Myocyte (in vitro differentiated cells): ENCODE measurements at regions not wholly inside any gene's neighbourhood (a gene's known extent, or its start where the extent isn't known, plus 50 kb on each side); places are given as distances from the start of the nearest gene placed in this dataset.

Experiments used
- DNase-seq: peaks from one replicate; pipeline ENCODE4 v3.0.0-alpha.2; 2012; ENCODE audit warnings: low read depth

DNA sequence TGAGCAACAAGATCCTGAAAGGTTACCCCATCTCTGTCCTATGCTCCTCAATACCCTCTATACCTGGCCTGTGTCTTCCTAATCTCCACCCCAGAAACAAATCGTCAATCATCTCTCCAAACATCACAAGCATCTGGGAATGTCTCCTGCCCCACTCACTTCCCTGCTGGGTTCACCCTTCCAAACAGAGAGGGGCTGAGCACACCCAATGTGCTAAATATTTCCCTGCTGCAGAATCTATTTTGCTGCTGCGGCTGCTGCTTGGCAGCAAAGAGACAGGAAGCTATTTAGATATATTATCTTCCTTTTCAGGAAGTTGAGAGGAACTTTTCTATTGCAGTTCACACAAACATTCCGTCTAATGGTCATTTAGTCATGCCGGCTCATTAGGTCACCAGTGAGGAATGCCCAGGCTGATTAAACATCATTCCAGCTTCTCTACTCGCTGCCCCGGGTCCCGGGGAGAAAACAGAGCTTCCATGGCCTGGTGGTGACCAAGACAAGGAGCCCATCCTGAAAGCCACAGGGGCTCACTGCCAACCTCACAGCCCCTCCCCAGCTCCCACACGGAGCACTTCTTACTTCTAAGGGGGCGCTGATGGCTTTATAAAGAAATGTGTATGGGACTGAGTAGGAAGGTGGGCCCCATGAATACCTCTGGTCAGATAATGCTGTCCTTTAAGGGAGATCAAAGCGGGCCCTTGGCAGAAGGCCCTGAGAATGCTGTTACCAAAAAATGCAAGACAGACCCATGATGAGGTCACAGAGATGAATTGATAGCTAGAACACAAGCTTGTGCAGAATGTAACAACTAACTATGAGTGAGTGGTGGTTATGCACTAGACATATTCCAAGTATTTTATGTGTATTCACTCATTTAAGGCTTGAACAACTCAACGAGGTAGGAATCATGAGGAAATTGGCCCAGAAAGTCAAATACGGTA is 218.3 kb downstream of the SOX9 start:
- peak; percentile 90 for DNase-seq

GRCh38 chr17:72340836-72341235 is 220.0 kb downstream of the SOX9 start:
- DNase-seq: no peak

DNA sequence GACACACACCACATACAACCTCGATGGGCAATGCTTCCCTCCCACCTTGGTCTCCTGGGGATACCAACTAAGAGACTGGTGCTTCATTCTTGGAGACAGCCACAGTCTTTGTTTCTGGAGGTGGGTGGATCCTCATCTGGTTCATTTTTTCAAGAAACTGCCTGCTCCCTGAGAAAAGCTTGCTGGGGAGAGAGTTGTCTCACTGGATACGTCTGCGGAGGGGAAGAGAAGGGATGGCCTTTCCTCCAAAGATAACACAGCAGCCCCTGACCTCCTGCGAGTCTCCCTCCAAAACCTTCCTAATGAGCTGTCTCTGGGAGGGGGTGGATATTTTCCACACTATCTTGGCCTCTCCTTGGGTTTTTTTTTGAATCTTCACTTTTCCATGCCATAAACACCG is 221.2 kb downstream of the SOX9 start:
- DNase-seq: no peak

DNA sequence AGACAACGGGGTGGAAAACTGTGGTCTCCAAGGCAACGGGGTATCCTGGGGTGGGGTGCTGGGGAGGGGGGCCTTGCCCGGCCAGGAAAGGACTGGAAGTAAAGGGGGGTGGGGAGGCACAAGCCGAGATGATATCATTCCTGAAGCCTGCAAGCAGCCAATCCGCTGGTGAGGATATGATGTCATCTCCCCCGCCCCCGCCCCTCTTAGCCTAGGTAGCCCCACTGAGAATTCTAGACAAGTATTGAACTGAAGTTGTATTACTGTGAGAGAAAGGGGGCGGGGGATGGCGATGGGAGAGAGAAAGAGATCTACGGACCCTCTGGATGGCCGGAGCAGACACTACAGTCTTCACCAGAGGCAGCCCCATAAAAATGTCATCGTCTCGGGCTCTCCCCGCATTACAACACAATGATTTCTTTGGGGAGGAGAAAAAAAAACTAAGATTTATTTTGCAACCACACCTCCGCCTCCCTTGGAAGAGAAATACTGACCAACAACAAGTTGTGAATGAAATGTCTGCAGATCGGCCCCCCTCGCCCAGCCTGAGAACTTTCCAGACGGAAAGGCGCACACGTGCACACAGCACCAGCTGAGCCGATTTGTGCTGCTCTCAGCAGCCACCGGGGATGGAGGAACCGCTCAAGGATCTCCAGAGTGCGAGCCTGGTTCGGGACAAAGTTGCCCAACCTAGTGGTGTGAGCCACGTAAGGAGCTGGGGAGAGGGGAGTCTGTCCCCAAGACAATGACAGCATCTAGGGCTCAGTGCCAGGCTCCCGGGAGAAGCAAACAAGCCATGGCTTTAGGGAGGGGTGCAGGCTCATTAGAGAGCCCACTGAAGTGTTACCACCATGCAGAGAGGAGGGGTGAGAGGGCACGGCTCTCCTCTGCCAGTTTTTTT is 222.1 kb downstream of the SOX9 start:
- DNase-seq: no peak

DNA sequence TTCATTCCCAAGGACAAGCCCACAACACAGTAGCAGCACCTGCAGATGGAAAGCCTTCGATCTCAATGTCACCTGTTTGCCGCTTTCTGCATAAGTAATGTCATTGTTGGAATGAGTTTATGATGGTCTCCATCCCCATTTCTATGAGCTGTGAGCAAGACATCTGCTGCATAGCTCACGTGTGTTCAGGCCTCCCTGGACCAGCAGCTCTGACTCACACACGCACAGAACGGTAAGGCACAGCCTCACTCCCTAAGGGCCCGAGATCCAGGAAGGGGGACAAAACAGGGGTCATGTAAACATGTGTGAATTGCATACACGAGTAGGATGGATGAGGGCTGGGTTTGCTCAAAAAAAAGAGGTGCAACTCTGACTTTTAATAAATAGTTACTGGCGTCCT is 223.1 kb downstream of the SOX9 start:
- no peak for DNase-seq

GRCh38 chr17:72344613-72345012 is 223.8 kb downstream of the SOX9 start:
- DNase-seq: no peak

GRCh38 chr17:72345088-72345487 is 224.3 kb downstream of the SOX9 start:
- no peak for DNase-seq

GRCh38 chr17:72345536-72345935 is 224.7 kb downstream of the SOX9 start:
- DNase-seq: no peak

- no peak for DNase-seq
Observed at GRCh38 chr17:72346306-72346705, 225.5 kb downstream of the SOX9 start.

DNA sequence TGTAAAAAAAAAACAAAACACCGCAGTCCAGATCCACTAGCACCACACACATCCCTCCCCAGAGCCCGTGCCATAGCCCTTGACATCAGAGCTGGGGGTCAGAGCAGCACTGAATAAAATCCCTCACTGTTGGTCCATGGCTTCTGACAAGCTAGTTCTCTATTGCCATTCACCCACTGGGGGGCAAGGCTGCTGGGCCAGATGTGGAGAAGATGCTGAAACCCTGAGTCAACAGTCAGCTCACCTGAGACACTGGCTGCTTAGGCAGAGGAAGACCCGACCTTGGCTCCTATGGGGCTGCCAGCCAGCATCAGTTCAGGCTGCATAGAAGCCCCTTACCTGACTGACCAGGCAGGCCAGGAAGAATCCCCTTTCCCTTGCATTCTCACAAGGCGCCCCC is 228.2 kb downstream of the SOX9 start:
- DNase-seq: no peak

GRCh38 chr17:72349491-72349995 is 228.7 kb downstream of the SOX9 start:
- no peak for DNase-seq

GRCh38 chr17:72350073-72350472 is 229.3 kb downstream of the SOX9 start:
- DNase-seq: no peak

DNA sequence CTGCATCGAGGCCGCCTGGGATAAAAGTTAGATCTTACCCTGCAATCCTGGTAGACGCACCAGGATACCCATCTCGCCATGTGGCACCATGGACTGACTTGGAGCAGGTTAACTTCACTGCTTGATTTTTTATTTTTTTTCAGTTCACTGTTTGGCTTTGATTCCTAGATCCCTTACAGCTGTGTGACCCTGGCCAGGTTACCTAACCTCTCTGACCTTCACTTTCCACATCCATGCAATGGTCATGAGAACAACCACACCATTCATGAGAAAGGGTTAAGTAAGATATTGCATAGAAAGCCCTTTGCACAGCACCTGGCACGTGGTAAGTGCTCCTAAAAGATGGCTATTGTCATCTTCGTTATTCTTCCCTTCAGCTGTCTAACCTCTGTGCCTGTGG is 230.5 kb downstream of the SOX9 start:
- DNase-seq: no peak

GRCh38 chr17:72351884-72352346 is 231.1 kb downstream of the SOX9 start:
- DNase-seq: no peak

DNA sequence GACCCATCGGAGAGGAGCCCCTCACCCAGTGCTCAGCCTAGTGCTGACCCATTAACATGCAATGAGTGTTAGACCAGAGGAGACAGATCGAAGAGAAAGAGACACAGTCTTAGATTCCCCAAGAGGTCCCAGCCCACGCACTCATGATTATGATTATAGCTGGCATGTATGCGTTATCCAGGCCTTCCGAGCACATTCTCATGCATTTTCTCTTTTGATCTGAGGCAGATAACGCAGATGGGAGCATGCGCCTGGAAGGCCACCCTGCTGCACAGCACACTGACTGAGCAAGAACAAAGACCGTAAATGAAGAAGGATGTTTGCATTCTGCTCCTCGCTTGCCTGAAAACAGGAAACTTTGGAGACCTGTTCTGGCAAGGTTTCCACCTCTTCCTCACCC is 232.7 kb downstream of the SOX9 start:
- DNase-seq: no peak

DNA sequence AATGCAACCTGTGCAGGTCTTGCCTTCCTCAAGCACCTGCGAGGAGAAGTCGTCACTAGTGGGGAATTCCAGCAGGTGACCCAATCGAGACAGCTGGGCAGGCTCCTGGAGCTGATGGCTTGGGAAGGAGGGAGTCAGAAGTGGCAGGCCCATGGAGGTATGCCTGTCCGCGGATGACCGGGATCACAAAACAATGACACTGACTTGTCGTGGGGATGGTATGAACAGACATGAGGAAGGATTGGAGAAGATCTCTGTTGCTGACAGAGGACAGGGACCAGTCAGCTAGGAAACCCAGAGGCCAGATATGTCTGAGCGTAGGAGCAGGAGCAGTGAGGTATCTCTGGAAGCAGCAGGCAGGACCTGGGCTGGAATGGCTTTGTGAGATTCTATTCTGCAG is 233.3 kb downstream of the SOX9 start:
- DNase-seq: no peak

DNA sequence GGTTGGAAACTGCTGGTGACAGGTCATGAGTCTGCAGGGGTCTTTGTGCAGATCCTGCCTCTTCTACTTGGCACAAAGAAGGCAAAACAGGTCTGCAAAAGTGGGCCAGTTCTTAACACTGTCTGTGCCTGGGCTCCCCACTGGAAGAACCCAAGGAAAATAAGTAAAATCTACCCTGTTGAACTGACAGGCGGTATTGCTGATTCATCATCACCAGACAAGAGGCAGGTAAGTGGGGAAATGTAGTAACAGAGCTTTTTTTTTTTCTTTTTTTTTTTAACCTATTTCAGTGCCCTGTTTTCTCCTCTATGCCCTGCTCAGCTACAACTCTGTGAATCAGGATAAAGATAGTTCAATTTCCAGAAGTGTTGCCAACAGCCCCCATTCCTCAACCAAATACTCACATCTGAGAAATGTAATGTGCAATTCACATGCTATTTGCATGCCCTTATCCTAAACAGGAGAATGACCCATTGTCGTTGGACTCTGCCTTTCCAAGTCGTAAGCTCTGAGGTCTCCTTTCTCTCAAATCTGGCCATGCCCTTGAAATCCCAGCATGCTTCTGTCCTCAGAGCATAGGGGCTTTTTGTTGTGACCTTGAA is 237.0 kb downstream of the SOX9 start:
- no peak for DNase-seq

- DNase-seq: no peak
Observed at GRCh38 chr17:72358465-72358864, 237.6 kb downstream of the SOX9 start.

GRCh38 chr17:72359274-72359673 is 238.5 kb downstream of the SOX9 start:
- DNase-seq: no peak

DNA sequence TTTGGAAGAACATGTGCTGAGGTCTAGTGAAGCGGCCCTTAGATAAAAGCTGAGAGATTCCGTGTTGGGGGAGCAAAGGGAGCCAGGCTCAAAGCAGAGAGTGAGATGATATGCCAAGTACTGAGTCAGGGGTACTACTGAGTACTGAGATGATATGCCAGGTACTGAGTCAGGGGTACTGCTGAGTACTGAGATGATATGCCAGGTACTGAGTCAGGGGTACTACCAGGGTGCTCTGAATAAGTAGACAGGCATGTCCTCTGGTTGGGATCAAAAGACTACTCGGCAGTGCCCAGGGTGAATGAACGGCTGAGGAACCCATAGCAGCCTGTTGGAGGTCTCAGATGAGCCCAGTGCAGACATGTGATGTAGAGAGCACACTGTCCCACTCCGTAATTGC is 239.0 kb downstream of the SOX9 start:
- DNase-seq: no peak

- no peak for DNase-seq
Observed at GRCh38 chr17:72360386-72360940, 239.6 kb downstream of the SOX9 start.
